ENCODE measurements at regions not wholly inside any gene's neighbourhood (a gene's known extent, or its start where the extent isn't known, plus 50 kb on each side); places are given as distances from the start of the nearest gene placed in this dataset.

- no peak overlapping the region for H3K4me3 Mint-ChIP-seq
Measured at GRCh38 chr14:43540948-43541347, 966.1 kb downstream of the FSCB start.

GRCh38 chr14:43539210-43539609, 967.9 kb downstream of the FSCB start:
- H3K27me3 Mint-ChIP-seq (ENCODE audit: low read depth): no peaks in the 10 kb centered on the region
- H3K4me3 Mint-ChIP-seq: no peak overlapping the region
- no peak for DNase-seq (ENCODE audit: low read depth, low spot score)

More at GRCh38 chr14:43540948-43541347, 966.1 kb downstream of the FSCB start:
- Mint-ChIP-seq H3K27me3 (ENCODE audit: low read depth) (no peaks in the 10 kb centered on the region), H3K9me3 (no peaks in the 10 kb centered on the region), H3K4me1 (no peaks in the 10 kb centered on the region), H3K36me3 (ENCODE audit: low read depth) (no peaks in the 10 kb centered on the region), H3K27ac (ENCODE audit: unreplicated experiment) (no peak overlapping the region)
- no peak for DNase-seq (ENCODE audit: low read depth, low spot score)
- TF ChIP-seq CTCF (conservative IDR thresholded peaks at IDR 0.05): peak; percentile 21

GRCh38 chr14:43535231-43535838, 971.7 kb downstream of the FSCB start:
- Mint-ChIP-seq H3K27me3 (ENCODE audit: low read depth) (no peaks in the 10 kb centered on the region), H3K4me3 (no peak overlapping the region), H3K9me3 (peaks cover 3% of the 10 kb centered on the region), H3K27ac (ENCODE audit: unreplicated experiment) (no peak overlapping the region), H3K4me1 (no peaks in the 10 kb centered on the region), H3K36me3 (ENCODE audit: low read depth) (no peaks in the 10 kb centered on the region)
- no peak for TF ChIP-seq CTCF (conservative IDR thresholded peaks at IDR 0.05)
- DNase-seq (ENCODE audit: low read depth, low spot score): no peak

More at GRCh38 chr14:43539210-43539609, 967.9 kb downstream of the FSCB start:
- H3K36me3 Mint-ChIP-seq (ENCODE audit: low read depth): no peaks in the 10 kb centered on the region
- TF ChIP-seq CTCF (conservative IDR thresholded peaks at IDR 0.05): peak; percentile 70
- no peaks in the 10 kb centered on the region for H3K4me1 Mint-ChIP-seq
- H3K9me3 Mint-ChIP-seq: peaks cover 3% of the 10 kb centered on the region
- H3K27ac Mint-ChIP-seq (ENCODE audit: unreplicated experiment): no peak overlapping the region

GRCh38 chr14:43532825-43533416, 974.2 kb downstream of the FSCB start:
- H3K9me3 Mint-ChIP-seq: peaks cover 3% of the 10 kb centered on the region
- H3K27ac Mint-ChIP-seq (ENCODE audit: unreplicated experiment): no peak overlapping the region
- no peak overlapping the region for H3K4me3 Mint-ChIP-seq
- no peaks in the 10 kb centered on the region for H3K27me3 Mint-ChIP-seq (ENCODE audit: low read depth)
- no peak for DNase-seq (ENCODE audit: low read depth, low spot score)
- no peak for TF ChIP-seq CTCF (conservative IDR thresholded peaks at IDR 0.05)
- H3K4me1 Mint-ChIP-seq: no peaks in the 10 kb centered on the region
- H3K36me3 Mint-ChIP-seq (ENCODE audit: low read depth): no peaks in the 10 kb centered on the region

- no peaks in the 10 kb centered on the region for H3K9me3 Mint-ChIP-seq
- no peaks in the 10 kb centered on the region for H3K27me3 Mint-ChIP-seq (ENCODE audit: low read depth)
- H3K4me1 Mint-ChIP-seq: no peaks in the 10 kb centered on the region
- TF ChIP-seq CTCF (conservative IDR thresholded peaks at IDR 0.05): no peak
- no peak overlapping the region for H3K4me3 Mint-ChIP-seq
- H3K27ac Mint-ChIP-seq (ENCODE audit: unreplicated experiment): peak overlapping the region; percentile 27
- DNase-seq (ENCODE audit: low read depth, low spot score): no peak
- no peaks in the 10 kb centered on the region for H3K36me3 Mint-ChIP-seq (ENCODE audit: low read depth)
Measured at GRCh38 chr14:43528321-43528720, 978.8 kb downstream of the FSCB start.

Data from neural crest cell (in vitro differentiated cells).